Mucosa of rectum (tissue), 2 donors: ENCODE measurements at regions not wholly inside any gene's neighbourhood (a gene's known extent, or its start where the extent isn't known, plus 50 kb on each side); places are given as distances from the start of the nearest gene placed in this dataset.

Experiments used
- H3K27ac ChIP-seq, 2 donors: one replicate each; pipeline ENCODE4 v1.7.0; 2013; ENCODE audit warnings: inconsistent platforms in 2 of 2, low read depth in 2 of 2, low read length in 2 of 2
- H3K27me3 ChIP-seq, 2 donors: one replicate each; pipeline ENCODE4 v1.7.0; 2013; ENCODE audit warnings: low read length in 2 of 2; ENCODE audit not compliant: control insufficient read depth in 2 of 2, insufficient read depth in 2 of 2
- H3K36me3 ChIP-seq, 2 donors: one replicate each; pipeline ENCODE4 v1.7.0; 2013; ENCODE audit warnings: low read length in 2 of 2; ENCODE audit not compliant: control insufficient read depth in 2 of 2, insufficient read depth in 2 of 2
- H3K4me1 ChIP-seq, 2 donors: one replicate each; pipeline ENCODE4 v1.7.0; 2013; ENCODE audit warnings: low read length in 2 of 2, mild to moderate bottlenecking in 1 of 2; ENCODE audit not compliant: control insufficient read depth in 2 of 2, insufficient read depth in 2 of 2
- H3K4me3 ChIP-seq, 2 donors: one replicate each; pipeline ENCODE4 v1.7.0; 2013; ENCODE audit warnings: low read length in 2 of 2
- H3K9ac ChIP-seq, 2 donors: one replicate each; pipeline ENCODE4 v1.7.0; 2013; ENCODE audit warnings: low read length in 2 of 2, low read depth in 1 of 2, mild to moderate bottlenecking in 1 of 2
- H3K9me3 ChIP-seq, 2 donors: one replicate each; pipeline ENCODE4 v1.7.0; 2013; ENCODE audit warnings: low read length in 2 of 2; ENCODE audit not compliant: control insufficient read depth in 2 of 2
- donor health status: healthy.
- donor health status: Normal muscosa, but diverticular disease.

DNA sequence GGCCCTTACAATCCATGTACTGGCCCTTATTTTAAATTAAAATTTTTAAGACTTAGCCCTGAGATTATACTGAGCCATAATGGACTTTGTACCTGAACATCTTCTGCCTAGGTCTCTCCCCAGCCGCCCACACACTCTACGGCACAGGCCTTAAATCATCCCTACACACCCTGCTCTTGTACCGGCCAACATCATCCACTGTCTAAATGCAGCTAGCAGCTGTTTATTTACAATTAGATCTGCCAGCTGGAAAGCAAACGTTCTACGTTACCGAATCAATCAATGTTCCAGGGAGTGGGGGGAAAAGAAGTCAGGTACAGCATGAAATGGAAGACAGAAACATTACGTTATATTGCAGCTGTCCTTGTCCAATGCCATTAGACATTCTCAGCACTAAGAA lies 88.4 kb upstream of the GRAMD2B start:
- Histone ChIP-seq H3K4me1 (no peaks in the 10 kb centered on the region), H3K27ac (no peak overlapping the region), H3K4me3 (no peak overlapping the region)

DNA sequence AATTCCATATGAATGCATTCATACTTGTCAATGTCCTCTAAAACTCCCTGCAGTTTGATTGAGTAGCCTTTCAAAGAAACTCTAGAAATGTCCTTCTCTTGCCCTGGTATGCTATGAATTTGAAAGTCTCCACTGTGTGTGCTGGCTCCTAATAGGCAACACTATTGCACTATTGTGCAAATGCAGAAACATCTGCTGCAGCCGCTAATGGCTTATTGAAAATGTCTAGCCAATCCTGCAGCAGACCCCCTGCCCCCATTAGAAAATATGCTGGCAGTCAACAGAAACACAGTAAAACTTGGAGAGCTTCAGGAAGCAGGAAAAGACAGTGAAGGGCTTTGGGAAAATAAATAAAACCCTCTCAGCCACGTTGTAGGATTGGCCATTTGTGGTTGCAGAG lies 87.3 kb upstream of the GRAMD2B start:
- Histone ChIP-seq H3K9ac (no peak overlapping the region), H3K36me3 (no peaks in the 10 kb centered on the region), H3K9me3 (no peaks in the 10 kb centered on the region), H3K27ac (no peak overlapping the region), H3K4me3 (no peak overlapping the region), H3K4me1 (no peaks in the 10 kb centered on the region), H3K27me3 (no peaks in the 10 kb centered on the region)

More for the DNA sequence above, 88.4 kb upstream of the GRAMD2B start:
- H3K9me3 ChIP-seq, result no peaks in the 10 kb centered on the region
- H3K36me3 ChIP-seq, result no peaks in the 10 kb centered on the region
- no peak overlapping the region for H3K9ac ChIP-seq
- no peaks in the 10 kb centered on the region for H3K27me3 ChIP-seq

DNA sequence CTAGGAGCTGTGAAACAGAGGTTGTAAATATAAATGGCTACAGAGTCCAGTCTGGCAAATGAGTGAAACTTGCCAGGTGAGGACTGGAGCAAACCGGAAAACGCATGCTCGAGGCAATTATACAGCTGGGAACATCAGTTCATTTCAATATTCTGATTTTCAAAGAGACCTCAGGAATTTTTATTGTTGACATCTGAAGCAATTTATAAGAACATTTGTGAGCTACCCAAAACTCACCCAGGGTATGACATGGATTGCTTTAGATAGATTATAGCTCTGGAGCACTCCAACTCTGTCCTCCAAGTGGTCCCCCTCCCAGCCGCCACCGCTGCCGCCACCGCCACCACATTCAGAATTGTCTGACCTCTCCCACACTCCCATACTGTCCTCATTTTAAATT lies 84.6 kb upstream of the GRAMD2B start:
- Histone ChIP-seq H3K27ac (no peak overlapping the region), H3K36me3 (no peaks in the 10 kb centered on the region), H3K4me3 (no peak overlapping the region)

DNA sequence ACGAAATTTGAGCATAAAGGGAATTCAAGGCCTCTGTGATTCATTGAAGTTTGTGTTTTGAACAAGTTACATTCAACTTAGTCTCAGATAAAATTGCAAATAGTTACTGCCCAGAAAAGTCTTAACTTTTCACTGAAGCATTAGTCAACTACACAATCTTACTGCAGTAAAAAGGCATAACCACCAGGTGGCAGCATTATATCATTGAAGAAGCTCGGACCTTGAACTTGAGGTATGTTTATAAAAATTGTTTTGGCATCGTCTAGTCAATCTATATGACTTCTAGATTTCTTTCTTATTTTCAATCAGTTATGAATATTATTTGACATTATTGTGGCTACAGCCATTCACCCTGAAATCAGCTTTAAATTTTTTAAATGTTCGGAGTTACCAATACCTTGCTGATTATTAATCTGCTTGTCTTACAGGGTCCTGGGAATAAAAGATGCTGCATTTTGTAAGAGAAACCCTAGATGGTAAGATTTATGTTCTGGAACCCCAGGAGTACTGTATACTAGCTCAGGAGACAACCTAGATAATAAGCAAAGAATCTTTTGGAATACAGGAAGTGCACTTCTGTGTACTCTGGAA lies 83.9 kb upstream of the GRAMD2B start:
- Histone ChIP-seq H3K9me3 (no peaks in the 10 kb centered on the region), H3K36me3 (no peaks in the 10 kb centered on the region), H3K9ac (peak overlapping the region in 1 of 2 donors; percentile 5), H3K4me3 (no peak overlapping the region), H3K27me3 (no peaks in the 10 kb centered on the region), H3K27ac (no peak overlapping the region), H3K4me1 (no peaks in the 10 kb centered on the region)

More for the DNA sequence above, 84.6 kb upstream of the GRAMD2B start:
- H3K27me3 ChIP-seq, result no peaks in the 10 kb centered on the region
- no peaks in the 10 kb centered on the region for H3K9me3 ChIP-seq
- no peak overlapping the region for H3K9ac ChIP-seq
- H3K4me1 ChIP-seq, result no peaks in the 10 kb centered on the region

DNA sequence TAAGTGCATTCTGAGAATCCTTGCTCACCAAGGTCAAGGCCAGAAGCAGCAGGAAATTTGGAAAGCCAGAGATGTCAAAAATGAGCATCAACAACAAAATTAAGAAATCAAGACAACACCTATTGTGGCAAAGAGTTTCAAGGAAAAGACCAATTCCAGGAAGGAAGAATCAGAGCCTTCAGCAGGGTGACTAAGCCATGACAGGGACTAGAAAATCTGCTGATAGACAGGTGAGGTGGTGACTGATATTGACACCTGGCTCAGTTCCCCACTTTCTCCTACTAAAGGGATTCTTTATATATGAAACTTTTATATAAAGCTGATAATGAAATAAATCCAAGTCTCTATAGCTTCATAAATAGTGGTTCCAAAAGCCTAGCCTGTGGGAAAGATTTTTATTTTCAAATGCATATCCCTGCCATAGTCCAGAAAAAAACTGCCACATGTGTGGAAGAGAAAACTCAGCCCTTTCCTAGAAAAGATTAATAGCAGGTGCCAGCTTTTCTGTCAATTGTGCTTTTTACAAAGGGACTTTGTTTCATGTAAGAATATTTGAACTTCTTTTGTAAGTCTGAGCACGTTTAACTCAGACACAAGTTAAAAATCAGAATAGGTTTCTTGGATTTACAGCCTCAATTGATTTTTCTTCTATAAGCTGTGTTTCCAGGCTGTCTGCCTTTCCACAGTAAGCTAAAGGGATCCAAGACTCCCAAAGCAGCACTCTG lies 81.1 kb upstream of the GRAMD2B start:
- Histone ChIP-seq H3K27me3 (no peaks in the 10 kb centered on the region), H3K9ac (no peak overlapping the region), H3K9me3 (no peaks in the 10 kb centered on the region), H3K27ac (no peak overlapping the region), H3K36me3 (no peaks in the 10 kb centered on the region), H3K4me1 (no peaks in the 10 kb centered on the region), H3K4me3 (no peak overlapping the region)

DNA sequence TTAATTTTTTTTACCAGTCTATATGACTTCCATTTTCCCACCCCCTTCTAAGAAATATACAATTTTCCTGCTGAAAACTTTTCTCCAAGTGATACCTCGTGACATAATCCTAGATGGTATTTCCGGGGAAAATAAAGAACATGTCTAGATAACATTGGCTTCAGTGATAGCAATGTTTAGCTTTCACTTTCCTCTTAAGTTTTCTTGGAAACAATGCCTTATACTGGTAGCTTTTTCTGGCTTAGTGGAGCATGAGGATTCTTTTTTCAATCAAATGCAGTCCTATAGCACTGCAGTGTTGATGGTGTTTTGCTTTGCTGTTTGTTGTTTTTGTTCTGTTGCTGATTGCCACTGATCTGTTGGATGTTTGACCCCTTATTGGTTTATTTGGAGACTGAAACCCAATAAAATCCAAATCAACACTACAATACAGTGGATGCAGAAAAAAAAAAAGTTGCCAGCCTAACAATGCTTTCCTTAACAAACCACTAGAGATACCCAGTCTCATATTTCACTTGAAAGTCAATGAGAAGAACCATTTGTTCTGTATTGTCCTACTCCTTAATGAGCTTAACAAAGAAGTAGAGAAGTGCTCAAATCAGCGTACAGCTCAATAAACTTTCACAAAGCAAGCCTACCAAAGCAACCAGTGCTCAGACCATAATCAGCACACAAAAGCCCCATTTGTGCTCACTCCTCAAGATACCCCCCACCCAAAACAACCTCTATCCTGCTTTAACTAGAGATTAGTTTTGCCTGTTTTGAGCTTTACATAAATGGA lies 74.2 kb upstream of the GRAMD2B start:
- H3K4me1 ChIP-seq, result peaks cover 0 to 1% of the 10 kb centered on the region in 2 donors
- no peaks in the 10 kb centered on the region for H3K36me3 ChIP-seq
- H3K27ac ChIP-seq, result no peak overlapping the region
- H3K27me3 ChIP-seq, result no peaks in the 10 kb centered on the region
- H3K9ac ChIP-seq, result no peak overlapping the region
- no peak overlapping the region for H3K4me3 ChIP-seq
- H3K9me3 ChIP-seq, result no peaks in the 10 kb centered on the region

DNA sequence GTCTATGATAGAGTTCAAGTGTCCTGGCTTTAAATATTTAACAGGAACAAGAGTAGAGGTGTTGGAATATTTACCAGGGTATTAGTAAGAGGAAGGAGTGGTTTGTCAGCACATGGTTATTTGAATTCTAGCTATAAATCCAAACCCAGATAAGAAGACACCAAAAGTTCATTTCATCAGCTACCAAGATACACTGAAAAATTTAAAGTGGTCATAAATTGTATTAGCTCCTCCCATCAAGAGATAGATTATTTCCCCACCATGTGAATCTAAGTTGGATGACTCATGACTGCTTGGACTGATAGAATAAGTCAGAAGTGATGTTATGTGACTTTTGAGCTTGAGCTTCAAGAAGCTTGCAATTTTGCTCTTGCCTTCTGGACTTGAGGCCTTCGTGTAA lies 72.1 kb upstream of the GRAMD2B start:
- H3K4me1 ChIP-seq, result peaks cover 2 to 15% of the 10 kb centered on the region in 2 donors
- no peak overlapping the region for H3K27ac ChIP-seq
- H3K9me3 ChIP-seq, result no peaks in the 10 kb centered on the region
- H3K36me3 ChIP-seq, result no peaks in the 10 kb centered on the region
- no peak overlapping the region for H3K9ac ChIP-seq
- H3K4me3 ChIP-seq, result no peak overlapping the region
- no peaks in the 10 kb centered on the region for H3K27me3 ChIP-seq

DNA sequence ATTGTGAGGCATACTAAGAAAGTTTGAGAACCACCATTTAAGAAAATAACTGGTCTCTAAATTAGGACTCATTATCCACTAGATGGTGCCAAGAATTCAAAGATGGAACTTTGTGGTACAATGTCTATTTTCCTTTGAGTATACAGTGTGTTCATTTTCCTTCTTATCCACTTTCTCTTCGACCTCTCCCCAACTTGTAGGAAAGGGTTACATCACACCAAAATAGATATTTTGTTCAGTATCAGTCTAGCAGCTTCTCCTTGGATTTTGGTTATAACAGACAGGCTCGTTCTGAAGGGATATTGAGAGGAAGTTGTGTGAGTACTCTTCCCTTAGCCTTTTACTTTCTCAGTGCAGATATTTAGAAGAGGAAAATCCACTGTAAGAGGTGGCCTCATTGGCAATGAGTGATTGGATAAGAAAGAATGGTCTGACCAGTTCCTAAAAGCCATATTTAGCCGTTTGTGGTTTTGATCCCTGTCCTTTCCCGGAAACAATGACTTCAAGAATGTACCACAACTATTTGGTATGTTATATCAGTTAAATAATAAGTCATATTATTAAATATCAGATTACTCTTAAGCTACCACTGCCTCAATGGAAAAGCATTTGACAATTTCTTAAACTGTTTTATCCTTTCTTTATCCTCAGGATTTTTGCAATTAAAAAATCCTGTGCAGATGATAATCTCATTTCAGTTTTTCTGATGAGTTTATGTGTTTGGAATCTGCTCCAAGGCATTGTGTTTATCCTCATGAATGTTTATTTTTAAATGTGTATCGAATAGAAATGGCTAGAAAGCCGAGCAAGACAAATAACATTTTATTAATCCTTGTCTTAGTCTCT lies 69.0 kb upstream of the GRAMD2B start:
- Histone ChIP-seq H3K36me3 (no peaks in the 10 kb centered on the region), H3K27me3 (no peaks in the 10 kb centered on the region), H3K9me3 (no peaks in the 10 kb centered on the region), H3K9ac (peak overlapping the region in 1 of 2 donors; percentile 67), H3K27ac (peak overlapping the region; percentile 26 to 58), H3K4me3 (peak overlapping the region; percentile 53 to 60), H3K4me1 (peaks cover 2 to 15% of the 10 kb centered on the region in 2 donors)

DNA sequence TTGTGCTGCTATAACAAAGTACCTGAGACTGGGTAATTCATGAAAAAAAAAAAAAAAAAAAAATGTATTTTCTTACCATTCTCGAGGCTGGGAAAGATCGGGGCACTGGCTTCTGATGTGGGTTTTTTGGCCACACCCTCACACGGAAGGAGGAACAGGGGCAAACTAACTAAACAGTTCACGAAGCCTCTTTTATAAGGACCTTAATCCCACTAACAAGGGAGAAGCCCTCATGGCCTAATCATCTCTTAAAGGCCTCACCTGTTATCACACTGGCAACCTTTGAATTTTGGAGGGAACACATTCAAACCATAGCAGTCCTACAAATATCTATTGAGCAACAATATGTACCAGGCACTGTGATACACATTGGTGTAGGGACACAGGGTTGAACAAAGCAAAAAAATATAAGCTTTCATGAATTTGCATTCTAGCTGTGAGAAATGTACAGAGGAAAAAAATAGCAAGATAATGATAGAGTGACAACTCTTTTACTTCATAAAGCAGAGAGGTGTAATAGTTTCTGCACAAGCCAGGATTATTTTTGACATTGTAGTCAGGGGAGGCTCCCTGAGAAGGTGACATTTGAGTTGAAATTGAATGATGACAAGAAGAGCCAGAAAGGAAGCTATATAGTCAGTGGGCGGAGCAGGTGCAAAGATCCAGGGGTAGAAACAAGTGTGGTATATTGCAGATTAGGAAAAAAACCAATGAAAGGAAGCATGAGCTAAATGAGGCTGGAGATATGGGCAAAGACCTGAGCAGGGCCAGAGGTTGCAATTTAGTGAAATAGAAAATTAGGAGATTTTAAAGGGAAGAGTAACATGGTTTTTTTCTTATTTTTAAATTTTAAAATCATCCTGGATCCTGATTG lies 68.1 kb upstream of the GRAMD2B start:
- no peaks in the 10 kb centered on the region for H3K27me3 ChIP-seq
- no peaks in the 10 kb centered on the region for H3K9me3 ChIP-seq
- H3K4me3 ChIP-seq, result no peak overlapping the region
- peaks cover 2 to 15% of the 10 kb centered on the region in 2 donors for H3K4me1 ChIP-seq
- H3K27ac ChIP-seq, result no peak overlapping the region
- H3K36me3 ChIP-seq, result no peaks in the 10 kb centered on the region
- no peak overlapping the region for H3K9ac ChIP-seq
